SK-N-SH treated with all-trans-retinoic acid at 6 μM for 48 hours (cell line): ENCODE measurements at regions not wholly inside any gene's neighbourhood (a gene's known extent, or its start where the extent isn't known, plus 50 kb on each side); places are given as distances from the start of the nearest gene placed in this dataset.

Source experiments
- ATAC-seq: fragments of 200-7000 bp; cut with Tn5 transposase; 3 replicates; pipeline ENCODE4 v1.9.1; 2020; ENCODE audit warnings: mild to moderate bottlenecking, moderate library complexity
- ARNTL ChIP-seq: fragments of 450-650 bp; formaldehyde crosslinking; IDR thresholded peaks from 2 replicates; pipeline ENCODE4 v1.5.0; 2020; ENCODE audit warnings: low read depth, mild to moderate bottlenecking, moderate library complexity, borderline replicate concordance
- BACH2 ChIP-seq: fragments of 250-450 bp; sonication (Bioruptor Pico); IDR thresholded peaks from 2 replicates; pipeline ENCODE4 v1.9.0; 2021; ENCODE audit warnings: mild to moderate bottlenecking, borderline replicate concordance
- CREB5 ChIP-seq: fragments of 250-450 bp; sonication (Bioruptor Pico); IDR thresholded peaks from 2 replicates; pipeline ENCODE4 v1.5.1; 2020; ENCODE audit warnings: low read depth, mild to moderate bottlenecking, moderate library complexity
- CSDC2 ChIP-seq: fragments of 250-450 bp; sonication (Bioruptor Pico); IDR thresholded peaks from 2 replicates; pipeline ENCODE4 v1.5.0; 2020; ENCODE audit warnings: mild to moderate bottlenecking, moderate library complexity
- CSRNP3 ChIP-seq: fragments of 250-450 bp; sonication (Bioruptor Pico); IDR thresholded peaks from 2 replicates; pipeline ENCODE4 v1.5.1; 2021; ENCODE audit warnings: mild to moderate bottlenecking, moderate library complexity
- ESRRG ChIP-seq: fragments of 250-450 bp; sonication (Bioruptor Pico); IDR thresholded peaks from 2 replicates; pipeline ENCODE4 v1.6.1; 2021; ENCODE audit warnings: mild to moderate bottlenecking
- GLIS3 ChIP-seq: fragments of 250-450 bp; sonication (Bioruptor Pico); IDR thresholded peaks from 2 replicates; pipeline ENCODE4 v1.5.0; 2020; ENCODE audit warnings: mild to moderate bottlenecking, moderate library complexity
- ISL1 ChIP-seq: fragments of 250-450 bp; sonication (Bioruptor Pico); IDR thresholded peaks from 2 replicates; pipeline ENCODE4 v2.1.2; 2022; ENCODE audit warnings: mild to moderate bottlenecking, moderate library complexity
- OSR1 ChIP-seq: fragments of 250-450 bp; sonication (Bioruptor Pico); IDR thresholded peaks from 2 replicates; pipeline ENCODE4 v1.8.0; 2022; ENCODE audit warnings: moderate library complexity, mild to moderate bottlenecking, inconsistent platforms
- PATZ1 ChIP-seq: fragments of 250-450 bp; sonication (Bioruptor Pico); IDR thresholded peaks from 2 replicates; pipeline ENCODE4 v1.8.0; 2020; ENCODE audit warnings: mild to moderate bottlenecking, moderate library complexity, borderline replicate concordance
- POU6F1 ChIP-seq: fragments of 250-450 bp; sonication (Bioruptor Pico); IDR thresholded peaks from 2 replicates; pipeline ENCODE4 v1.8.0; 2021; ENCODE audit warnings: low read depth, mild to moderate bottlenecking, moderate library complexity, borderline replicate concordance
- PPARA ChIP-seq: fragments of 250-450 bp; sonication (Bioruptor Pico); IDR thresholded peaks from 2 replicates; pipeline ENCODE4 v1.5.0; 2020; ENCODE audit warnings: mild to moderate bottlenecking, borderline replicate concordance
- RARB ChIP-seq: fragments of 250-450 bp; sonication (Bioruptor Pico); IDR thresholded peaks from 2 replicates; pipeline ENCODE4 v1.8.0; 2021; ENCODE audit warnings: mild to moderate bottlenecking, moderate library complexity
- SNAI2 ChIP-seq: fragments of 250-450 bp; sonication (Bioruptor Pico); IDR thresholded peaks from 2 replicates; pipeline ENCODE4 v1.5.0; 2020; ENCODE audit warnings: mild to moderate bottlenecking, moderate library complexity
- TCF4 ChIP-seq: fragments of 250-450 bp; sonication (Bioruptor Pico); IDR thresholded peaks from 2 replicates; pipeline ENCODE4 v1.8.0; 2021; ENCODE audit warnings: mild to moderate bottlenecking, moderate library complexity, borderline replicate concordance
- TOX ChIP-seq: fragments of 250-450 bp; sonication (Bioruptor Pico); IDR thresholded peaks from 2 replicates; pipeline ENCODE4 v1.8.0; 2021; ENCODE audit warnings: mild to moderate bottlenecking, moderate library complexity, borderline replicate concordance
- ZC3H10 ChIP-seq: fragments of 250-450 bp; sonication (Bioruptor Pico); IDR thresholded peaks from 2 replicates; pipeline ENCODE4 v1.5.1; 2021; ENCODE audit warnings: mild to moderate bottlenecking, moderate library complexity
- ZFP3 ChIP-seq: fragments of 250-450 bp; sonication (Bioruptor Pico); IDR thresholded peaks from 2 replicates; pipeline ENCODE4 v1.5.0; 2020; ENCODE audit warnings: mild to moderate bottlenecking, moderate library complexity
- ZFP30 ChIP-seq: fragments of 450-650 bp; formaldehyde crosslinking; IDR thresholded peaks from 2 replicates; pipeline ENCODE4 v1.5.0; 2022; ENCODE audit warnings: mild to moderate bottlenecking, moderate library complexity
- ZNF565 ChIP-seq: fragments of 450-650 bp; formaldehyde crosslinking; conservative IDR thresholded peaks from 2 replicates; pipeline ENCODE4 v1.5.0; 2020; ENCODE audit warnings: low read depth, mild to moderate bottlenecking, moderate library complexity
- ZNF70 ChIP-seq: fragments of 450-650 bp; formaldehyde crosslinking; IDR thresholded peaks from 2 replicates; pipeline ENCODE4 v1.5.0; 2020; ENCODE audit warnings: mild to moderate bottlenecking, moderate library complexity
- ZNF8 ChIP-seq: fragments of 450-650 bp; formaldehyde crosslinking; IDR thresholded peaks from 2 replicates; pipeline ENCODE4 v1.5.0; 2020; ENCODE audit warnings: mild to moderate bottlenecking, moderate library complexity

- TF ChIP-seq CSRNP3 (CRISPR knock-in tag) (no peak), TOX (CRISPR knock-in tag) (no peak), OSR1 (CRISPR knock-in tag) (no peak), ESRRG (CRISPR knock-in tag) (no peak), ISL1 (CRISPR knock-in tag) (no peak), RARB (CRISPR knock-in tag) (no peak), PPARA (CRISPR knock-in tag) (no peak), ZFP30 (CRISPR knock-in tag) (no peak), SNAI2 (CRISPR knock-in tag) (no peak), BACH2 (CRISPR knock-in tag) (no peak)
These were observed 352.0 kb downstream of the BTG1 start (continued) for GRCh38 chr12:91793676-91794075.

GRCh38 chr12:91792597-91792996, 353.0 kb downstream of the BTG1 start:
- no peak for ATAC-seq
- TF ChIP-seq OSR1 (CRISPR knock-in tag) (no peak), CSDC2 (CRISPR knock-in tag) (no peak), ZC3H10 (CRISPR knock-in tag) (no peak), CREB5 (CRISPR knock-in tag) (no peak), ARNTL (no peak), TOX (CRISPR knock-in tag) (no peak), ZFP30 (CRISPR knock-in tag) (no peak), PATZ1 (CRISPR knock-in tag) (no peak), GLIS3 (CRISPR knock-in tag) (no peak), RARB (CRISPR knock-in tag) (no peak), TCF4 (no peak), BACH2 (CRISPR knock-in tag) (no peak), ZNF565 (CRISPR knock-in tag) (no peak), ZFP3 (CRISPR knock-in tag) (no peak), SNAI2 (CRISPR knock-in tag) (no peak), ZNF8 (CRISPR knock-in tag) (no peak)

- TF ChIP-seq OSR1 (CRISPR knock-in tag) (no peak), RARB (CRISPR knock-in tag) (no peak), PATZ1 (CRISPR knock-in tag) (no peak), SNAI2 (CRISPR knock-in tag) (no peak), POU6F1 (CRISPR knock-in tag) (no peak), ZNF70 (CRISPR knock-in tag) (no peak), CREB5 (CRISPR knock-in tag) (no peak), ZNF8 (CRISPR knock-in tag) (no peak), ZC3H10 (CRISPR knock-in tag) (no peak), BACH2 (CRISPR knock-in tag) (no peak), PPARA (CRISPR knock-in tag) (no peak)
- TF ChIP-seq, all 23 proteins: peak for 0
These were observed 359.0 kb downstream of the BTG1 start for GRCh38 chr12:91786499-91787272.

More at GRCh38 chr12:91786499-91787272, 359.0 kb downstream of the BTG1 start:
- ATAC-seq, result no peak
